H9 (cell line): ENCODE measurements at regions not wholly inside any gene's neighbourhood (a gene's known extent, or its start where the extent isn't known, plus 50 kb on each side); places are given as distances from the start of the nearest gene placed in this dataset.

Source experiments
- DNase-seq: peaks from one replicate; pipeline ENCODE4 v3.0.0-alpha.2; 2017
- H2AFZ ChIP-seq: one replicate; pipeline ENCODE4 v1.6.1; 2013; ENCODE audit warnings: mild to moderate bottlenecking, low read length, control low read depth, moderate library complexity
- H2AK5ac ChIP-seq: 2 replicates; pipeline ENCODE4 v1.6.1; 2013; ENCODE audit warnings: low read length, control low read depth, mixed read lengths; ENCODE audit not compliant: insufficient read length
- H2BK120ac ChIP-seq: one replicate; pipeline ENCODE4 v1.6.1; 2013; ENCODE audit warnings: low read depth, mild to moderate bottlenecking, low read length, control low read depth, inconsistent platforms; ENCODE audit not compliant: poor library complexity, severe bottlenecking
- H2BK12ac ChIP-seq: 2 replicates; pipeline ENCODE4 v1.6.1; 2013; ENCODE audit warnings: low read length, control low read depth, mixed read lengths, low read depth; ENCODE audit not compliant: insufficient read length
- H2BK15ac ChIP-seq: 2 replicates; pipeline ENCODE4 v1.6.1; 2013; ENCODE audit warnings: low read depth, low read length, control low read depth
- H2BK20ac ChIP-seq: one replicate; pipeline ENCODE4 v1.6.1; 2013; ENCODE audit warnings: low read depth, mild to moderate bottlenecking, low read length, control low read depth, inconsistent platforms; ENCODE audit not compliant: poor library complexity, severe bottlenecking
- H2BK5ac ChIP-seq: 2 replicates; pipeline ENCODE4 v1.6.1; 2013; ENCODE audit warnings: low read length, control low read depth, mixed read lengths; ENCODE audit not compliant: insufficient read length
- H3K14ac ChIP-seq: 2 replicates; pipeline ENCODE4 v1.6.1; 2013; ENCODE audit warnings: low read length, control low read depth; ENCODE audit not compliant: insufficient read depth
- H3K18ac ChIP-seq: 2 replicates; pipeline ENCODE4 v1.6.1; 2013; ENCODE audit warnings: low read depth, mild to moderate bottlenecking, mixed read lengths, low read length, control low read depth; ENCODE audit not compliant: insufficient read length
- H3K23ac ChIP-seq: 2 replicates; pipeline ENCODE4 v1.6.1; 2013; ENCODE audit warnings: low read length, control low read depth, mixed read lengths, low read depth; ENCODE audit not compliant: insufficient read length
- H3K23me2 ChIP-seq: 2 replicates; pipeline ENCODE4 v1.6.1; 2013; ENCODE audit warnings: low read depth, mild to moderate bottlenecking, mixed read lengths, low read length, control low read depth; ENCODE audit not compliant: insufficient read length, poor library complexity, severe bottlenecking
- H3K27ac ChIP-seq: 2 replicates; pipeline ENCODE4 v1.5.1; 2013; ENCODE audit warnings: low read length, control low read depth, mixed read lengths, low read depth; ENCODE audit not compliant: insufficient read length
- H3K27me3 ChIP-seq: 2 replicates; pipeline ENCODE4 v1.6.1; 2013; ENCODE audit warnings: low read length, control low read depth, inconsistent platforms; ENCODE audit not compliant: insufficient read depth
- H3K4ac ChIP-seq: 2 replicates; pipeline ENCODE4 v1.6.1; 2013; ENCODE audit warnings: low read depth, mild to moderate bottlenecking, control low read depth, inconsistent platforms, low read length, moderate library complexity
- H3K4me1 ChIP-seq: 2 replicates; pipeline ENCODE4 v1.6.1; 2013; ENCODE audit warnings: low read length, control low read depth, inconsistent platforms; ENCODE audit not compliant: insufficient read depth
- H3K4me2 ChIP-seq: 2 replicates; pipeline ENCODE4 v1.6.1; 2013; ENCODE audit warnings: low read length, control low read depth, mixed read lengths; ENCODE audit not compliant: insufficient read length, insufficient read depth
- H3K56ac ChIP-seq: 2 replicates; pipeline ENCODE4 v1.6.1; 2013; ENCODE audit warnings: low read depth, mild to moderate bottlenecking, mixed read lengths, low read length, control low read depth; ENCODE audit not compliant: insufficient read length
- H3K79me1 ChIP-seq: 2 replicates; pipeline ENCODE4 v1.6.1; 2013; ENCODE audit warnings: low read depth, mild to moderate bottlenecking, moderate library complexity, low read length, control low read depth, inconsistent platforms; ENCODE audit not compliant: insufficient read depth, poor library complexity, severe bottlenecking
- H3K79me2 ChIP-seq: 2 replicates; pipeline ENCODE4 v1.6.1; 2013; ENCODE audit warnings: low read length, control low read depth, inconsistent platforms; ENCODE audit not compliant: insufficient read depth
- H3K9ac ChIP-seq: 2 replicates; pipeline ENCODE4 v1.6.1; 2013; ENCODE audit warnings: low read length, control low read depth, mixed read lengths; ENCODE audit not compliant: insufficient read length; ENCODE audit errors: extremely low read depth
- H3K9me3 ChIP-seq: one replicate; pipeline ENCODE4 v1.6.1; 2013; ENCODE audit warnings: low read depth, low read length, inconsistent platforms; ENCODE audit not compliant: control insufficient read depth
- H3T11ph ChIP-seq: one replicate; pipeline ENCODE4 v1.6.1; 2013; ENCODE audit warnings: mild to moderate bottlenecking, low read length, control low read depth, inconsistent platforms
- H4K20me1 ChIP-seq: one replicate; pipeline ENCODE4 v1.6.1; 2013; ENCODE audit not compliant: control insufficient read depth, insufficient read length, insufficient read depth
- H4K5ac ChIP-seq: 2 replicates; pipeline ENCODE4 v1.6.1; 2013; ENCODE audit warnings: low read depth, mild to moderate bottlenecking, mixed read lengths, low read length, control low read depth; ENCODE audit not compliant: insufficient read length
- H4K8ac ChIP-seq: replicated peaks from 2 replicates; pipeline ENCODE4 v1.6.1; 2013; ENCODE audit warnings: low read length, control low read depth, mixed read lengths, low read depth; ENCODE audit not compliant: insufficient read length
- H4K91ac ChIP-seq: 2 replicates; pipeline ENCODE4 v1.6.1; 2013; ENCODE audit warnings: low read depth, mild to moderate bottlenecking, moderate library complexity, mixed read lengths, low read length, control low read depth; ENCODE audit not compliant: insufficient read length
- H3K27ac Mint-ChIP-seq, 3 experiments: 2 replicates in 2 of 3; 3 replicates in 1 of 3; pipeline ENCODE4 v1.8.0; 2020 to 2021; ENCODE audit warnings: mixed read lengths in 3 of 3, mild to moderate bottlenecking in 1 of 3, moderate library complexity in 1 of 3
- H3K27me3 Mint-ChIP-seq: 2 replicates; pipeline ENCODE4 v1.8.0; 2021; ENCODE audit warnings: low read depth, mild to moderate bottlenecking, moderate library complexity, mixed read lengths
- H3K36me3 Mint-ChIP-seq, 3 experiments: 2 replicates in 2 of 3; 3 replicates in 1 of 3; pipeline ENCODE4 v1.8.0; 2020 to 2021; ENCODE audit warnings: low read depth in 3 of 3, mixed read lengths in 3 of 3; ENCODE audit not compliant: insufficient read depth in 1 of 3
- H3K4me1 Mint-ChIP-seq, 2 experiments: 2 replicates each; pipeline ENCODE4 v1.8.0; 2020; ENCODE audit warnings: mixed read lengths in 2 of 2
- H3K4me3 Mint-ChIP-seq, 2 experiments: 2 replicates in 1 of 2; 3 replicates in 1 of 2; pipeline ENCODE4 v1.8.0; 2020 to 2021; ENCODE audit warnings: mild to moderate bottlenecking in 2 of 2, mixed read lengths in 2 of 2, moderate library complexity in 1 of 2
- H3K9me3 Mint-ChIP-seq, 2 experiments: 2 replicates in 1 of 2; 3 replicates in 1 of 2; pipeline ENCODE4 v1.8.0; 2020; ENCODE audit warnings: mild to moderate bottlenecking in 2 of 2, mixed read lengths in 2 of 2, moderate library complexity in 1 of 2
- CTCF ChIP-seq: fragments of 200-600 bp; sonication (generic); conservative IDR thresholded peaks from 3 replicates; pipeline ENCODE4 v1.8.0; 2021; ENCODE audit warnings: antibody characterized with exemption, mild to moderate bottlenecking
- WGBS: extraction: QIAGEN DNeasy Blood & Tissue Kit; methylation state at CpG from one replicate; pipeline ENCODE4 v1.1.7; 2013; ENCODE audit warnings: missing lambda C conversion rate, low lambda C conversion rate, mixed read lengths; ENCODE audit not compliant: insufficient read length; ENCODE audit errors: extremely low coverage; 5-methylcytosine and 5-hydroxymethylcytosine counted together

DNA sequence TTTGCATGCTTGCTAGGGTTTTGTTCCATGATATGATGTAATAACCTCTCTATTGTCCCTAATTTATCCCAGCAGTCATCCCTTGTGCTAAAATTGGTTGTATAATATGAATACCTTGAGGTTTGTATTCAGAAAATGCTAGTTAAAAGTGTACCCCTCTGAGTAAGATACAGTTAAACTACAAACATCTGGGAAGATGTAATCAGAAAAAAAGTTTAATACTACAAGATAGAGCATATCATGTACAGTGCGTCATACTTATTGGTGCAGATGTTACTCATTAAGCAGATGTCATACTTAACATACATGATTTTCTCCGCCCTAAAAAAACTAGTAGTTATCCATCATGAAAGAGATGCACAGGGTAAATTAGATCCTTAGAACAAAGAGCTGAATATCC is 336.1 kb upstream of the KCND2 start:
- Histone ChIP-seq H2BK12ac (no peak overlapping the region), H3K18ac (no peak overlapping the region), H2BK5ac (no peak overlapping the region), H3K14ac (no peak overlapping the region), H3K4me1 (no peaks in the 10 kb centered on the region), H3K4me2 (no peak overlapping the region), H4K20me1 (no peaks in the 10 kb centered on the region), H3K56ac (no peak overlapping the region), H2BK120ac (no peak overlapping the region), H3K79me1 (no peaks in the 10 kb centered on the region), H2AK5ac (no peak overlapping the region), H3K9ac (no peak overlapping the region), H3K9me3 (no peaks in the 10 kb centered on the region), H3T11ph (no peak overlapping the region), H3K27me3 (no peaks in the 10 kb centered on the region), H3K27ac (no peak overlapping the region), H3K79me2 (no peaks in the 10 kb centered on the region), H3K23me2 (no peaks in the 10 kb centered on the region), H4K5ac (no peak overlapping the region), H4K8ac (no peak overlapping the region), H3K23ac (no peak overlapping the region), H2AFZ (no peak overlapping the region), H2BK15ac (no peak overlapping the region), H4K91ac (no peak overlapping the region), H2BK20ac (no peak overlapping the region), H3K4ac (no peak overlapping the region)
- WGBS = no CpG with 5 or more reads among the region's 2 CpGs
- H3K4me1 Mint-ChIP-seq = no peaks in the 10 kb centered on the region
- H3K36me3 Mint-ChIP-seq = no peaks in the 10 kb centered on the region
- H3K4me3 Mint-ChIP-seq = no peak overlapping the region
- no peaks in the 10 kb centered on the region for H3K27me3 Mint-ChIP-seq
- H3K27ac Mint-ChIP-seq = no peak overlapping the region
- DNase-seq = no peak
- H3K9me3 Mint-ChIP-seq = no peaks in the 10 kb centered on the region
- no peak for TF ChIP-seq CTCF
